ENCODE measurements at regions not wholly inside any gene's neighbourhood (a gene's known extent, or its start where the extent isn't known, plus 50 kb on each side); places are given as distances from the start of the nearest gene placed in this dataset.

DNA sequence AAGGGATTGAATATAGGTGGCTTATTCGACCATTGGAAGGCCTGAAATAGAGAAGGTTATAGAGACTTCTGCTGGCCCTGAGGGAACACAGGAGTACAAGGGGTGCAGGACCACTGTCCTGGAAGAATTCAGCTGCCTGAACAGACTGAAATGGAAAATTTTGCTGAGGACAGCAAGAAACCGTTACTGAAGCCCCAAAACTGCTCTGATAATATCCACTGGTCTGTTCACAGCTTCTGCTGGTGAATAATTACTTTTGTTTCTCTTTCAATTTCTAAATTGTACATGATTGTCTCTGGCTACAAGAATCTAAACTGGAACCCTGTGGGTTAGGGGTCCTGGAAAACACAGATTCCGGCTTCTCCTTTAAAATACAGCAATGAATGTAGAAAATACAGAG, 218.5 kb upstream of the CDH12 start:
- no peak for TF ChIP-seq TAF1 (IDR thresholded peaks at IDR 0.05; ENCODE audit: borderline replicate concordance, insufficient read depth, low read length)
- TF ChIP-seq POLR2AphosphoS5 (IDR thresholded peaks at IDR 0.05; ENCODE audit: low read depth, low read length): no peak
- no peak for TF ChIP-seq FOXP2 (optimal IDR thresholded peaks at IDR 0.05; ENCODE audit: borderline replicate concordance, extremely low read depth, extremely low read length, insufficient read depth)
- TF ChIP-seq SIN3A (IDR thresholded peaks at IDR 0.05; ENCODE audit: borderline replicate concordance, insufficient read depth, low read length): no peak
- TF ChIP-seq REST (IDR thresholded peaks at IDR 0.05; ENCODE audit: insufficient read depth in 1 of 2, low read depth in 2 of 2, low read length in 2 of 2): no peak

- TF ChIP-seq POLR2AphosphoS5 (IDR thresholded peaks at IDR 0.05; ENCODE audit: low read depth, low read length): no peak
- no peak for TF ChIP-seq FOXP2 (optimal IDR thresholded peaks at IDR 0.05; ENCODE audit: borderline replicate concordance, extremely low read depth, extremely low read length, insufficient read depth)
Observed at GRCh38 chr5:23064710-23065109, 211.6 kb upstream of the CDH12 start.

DNA sequence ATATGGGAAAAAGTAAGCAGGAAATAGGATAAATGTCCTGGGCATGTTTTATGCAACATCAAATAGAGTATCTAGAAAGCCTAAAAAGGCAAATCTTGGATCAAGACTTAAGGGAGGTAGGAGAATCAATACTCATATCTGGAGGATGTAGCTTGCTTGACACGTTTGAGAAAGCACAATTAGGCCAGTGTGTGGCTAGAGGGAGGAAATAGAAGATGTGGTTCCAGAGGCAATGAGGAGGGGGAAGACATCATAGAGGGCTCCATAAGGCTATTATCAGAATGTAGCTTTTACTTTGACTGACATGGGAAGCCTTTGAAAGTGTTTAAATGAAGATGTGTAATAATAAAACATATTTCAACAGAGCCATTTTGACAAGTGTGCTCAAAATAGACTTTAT, 200.7 kb upstream of the CDH12 start:
- TF ChIP-seq REST (IDR thresholded peaks at IDR 0.05; ENCODE audit: insufficient read depth in 1 of 2, low read depth in 2 of 2, low read length in 2 of 2): no peak
- no peak for TF ChIP-seq POLR2AphosphoS5 (IDR thresholded peaks at IDR 0.05; ENCODE audit: low read depth, low read length)
- TF ChIP-seq SIN3A (IDR thresholded peaks at IDR 0.05; ENCODE audit: borderline replicate concordance, insufficient read depth, low read length): no peak
- no peak for TF ChIP-seq FOXP2 (optimal IDR thresholded peaks at IDR 0.05; ENCODE audit: borderline replicate concordance, extremely low read depth, extremely low read length, insufficient read depth)
- TF ChIP-seq TAF1 (IDR thresholded peaks at IDR 0.05; ENCODE audit: borderline replicate concordance, insufficient read depth, low read length): no peak

DNA sequence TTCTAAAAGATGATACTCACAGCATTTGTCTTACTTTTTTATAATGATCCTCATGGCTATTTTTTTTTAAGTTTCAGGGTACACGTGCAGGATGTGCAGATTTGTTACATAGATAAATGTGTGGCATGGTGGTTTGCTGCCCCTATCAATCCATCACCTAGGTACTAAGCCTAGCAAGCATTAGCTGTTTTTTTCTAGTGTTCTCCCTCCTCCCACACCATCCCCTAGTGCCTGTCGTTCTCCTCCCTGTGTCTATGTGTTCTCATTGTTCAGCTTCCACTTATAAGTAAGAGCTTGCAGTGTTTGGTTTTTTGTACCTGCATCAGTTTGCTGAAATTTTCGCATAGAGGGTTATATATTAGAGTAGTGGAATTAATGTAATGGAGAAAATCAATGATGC, 189.1 kb upstream of the CDH12 start:
- TF ChIP-seq SIN3A (IDR thresholded peaks at IDR 0.05; ENCODE audit: borderline replicate concordance, insufficient read depth, low read length): no peak
- no peak for TF ChIP-seq TAF1 (IDR thresholded peaks at IDR 0.05; ENCODE audit: borderline replicate concordance, insufficient read depth, low read length)
- no peak for TF ChIP-seq REST (IDR thresholded peaks at IDR 0.05; ENCODE audit: insufficient read depth in 1 of 2, low read depth in 2 of 2, low read length in 2 of 2)
- no peak for TF ChIP-seq FOXP2 (optimal IDR thresholded peaks at IDR 0.05; ENCODE audit: borderline replicate concordance, extremely low read depth, extremely low read length, insufficient read depth)
- TF ChIP-seq POLR2AphosphoS5 (IDR thresholded peaks at IDR 0.05; ENCODE audit: low read depth, low read length): no peak

DNA sequence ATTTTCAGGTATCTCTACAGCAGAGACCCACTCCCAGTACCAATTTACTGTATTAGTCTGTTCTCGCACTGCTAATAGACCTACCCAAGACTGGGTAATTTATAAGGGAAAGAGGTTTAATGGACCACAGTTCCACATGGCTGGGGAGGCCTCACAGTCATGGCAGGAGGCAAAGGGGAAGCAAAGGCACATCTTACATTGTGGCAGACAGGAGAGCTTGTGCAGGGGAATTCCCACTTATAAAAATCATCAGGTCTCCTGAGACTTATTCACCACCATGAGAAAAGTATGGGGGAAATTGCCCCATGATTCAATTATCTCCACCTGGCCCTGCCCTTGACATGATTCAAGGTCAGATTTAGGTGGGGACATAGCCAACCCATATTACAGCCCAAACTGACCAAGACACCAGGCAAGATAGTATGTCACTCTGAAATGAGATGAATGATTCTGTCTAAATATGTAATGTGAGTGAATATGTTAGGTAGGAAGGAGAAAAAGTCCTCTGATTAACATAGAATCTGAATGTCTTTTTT, 182.5 kb upstream of the CDH12 start:
- no peak for TF ChIP-seq TAF1 (IDR thresholded peaks at IDR 0.05; ENCODE audit: borderline replicate concordance, insufficient read depth, low read length)
- no peak for TF ChIP-seq SIN3A (IDR thresholded peaks at IDR 0.05; ENCODE audit: borderline replicate concordance, insufficient read depth, low read length)
- TF ChIP-seq FOXP2 (optimal IDR thresholded peaks at IDR 0.05; ENCODE audit: borderline replicate concordance, extremely low read depth, extremely low read length, insufficient read depth): no peak
- TF ChIP-seq POLR2AphosphoS5 (IDR thresholded peaks at IDR 0.05; ENCODE audit: low read depth, low read length): no peak
- TF ChIP-seq REST (IDR thresholded peaks at IDR 0.05; ENCODE audit: insufficient read depth in 1 of 2, low read depth in 2 of 2, low read length in 2 of 2): no peak

Data from PFSK-1 (cell line).